Adrenal gland (tissue), 9 donors: ENCODE measurements at regions not wholly inside any gene's neighbourhood (a gene's known extent, or its start where the extent isn't known, plus 50 kb on each side); places are given as distances from the start of the nearest gene placed in this dataset.

ENCODE experiments used
- DNase-seq, 7 donors: peaks; one replicate each; pipeline ENCODE4 v3.0.0-alpha.2; 2019 to 2020
- H3K27ac ChIP-seq, 5 donors: fragments of 200-600 bp; sonication (generic) in 4 of 5; 1 replicate in 3 of 5; 2 replicates in 2 of 5; pipeline versions ENCODE4 v1.5.1 to v1.8.0; 2016 to 2020; ENCODE audit warnings: mild to moderate bottlenecking in 1 of 5
- H3K27me3 ChIP-seq: fragments of 200-600 bp; 2 replicates; pipeline ENCODE4 v1.8.0; 2021
- H3K36me3 ChIP-seq, 2 donors: fragments of 200-600 bp; replicated peaks in 1 of 2; 1 replicate in 1 of 2; 2 replicates in 1 of 2; pipeline versions ENCODE4 v1.5.1 to v1.8.0; 2018 to 2022
- H3K4me1 ChIP-seq, 2 donors: fragments of 200-600 bp; replicated peaks in 1 of 2; 1 replicate in 1 of 2; 2 replicates in 1 of 2; pipeline versions ENCODE4 v1.5.1 to v1.8.0; 2018 to 2021
- H3K4me3 ChIP-seq, 4 donors: fragments of 200-600 bp; sonication (generic) in 3 of 4; one replicate each; pipeline ENCODE4 v1.5.1; 2016 to 2018
- H3K9me3 ChIP-seq, 3 donors: fragments of 200-600 bp; sonication (generic) in 1 of 3; replicated peaks in 1 of 3; 1 replicate in 2 of 3; 2 replicates in 1 of 3; pipeline versions ENCODE4 v1.5.1 to v1.8.0; 2016 to 2021
- CTCF ChIP-seq, 6 experiments: fragments of 450-650 bp in 4 of 6; fragments of 200-600 bp in 2 of 6; sonication (generic) in 1 of 6; IDR thresholded peaks; 1 replicate in 5 of 6; 2 replicates in 1 of 6; pipeline versions ENCODE4 v1.5.1 to v1.8.0; 2016 to 2021; ENCODE audit warnings: antibody characterized with exemption in 6 of 6, mild to moderate bottlenecking in 2 of 6, moderate library complexity in 1 of 6
- POLR2A ChIP-seq, 2 donors: fragments of 450-650 bp; IDR thresholded peaks; one replicate each; pipeline ENCODE4 v1.6.1; 2017; ENCODE audit warnings: antibody characterized with exemption in 2 of 2, mild to moderate bottlenecking in 2 of 2, moderate library complexity in 1 of 2
- WGBS, 4 donors: extraction: QIAGEN DNeasy Blood & Tissue Kit in 2 of 4; methylation state at CpG; one replicate each; pipeline versions ENCODE4 v1.1.5 to v1.1.7; 2013 to 2017; 5-methylcytosine and 5-hydroxymethylcytosine counted together
- intact Hi-C, 2 donors: fragments of 100-400 bp; cut with DNase I; formaldehyde crosslinking; loops; one replicate each; pipeline versions ENCODE4 v1.14.1 to v1.15.0; 2022 to 2023
- donor health status: healthy with polysubstance abuse.
- donor health status: Bipolar disorder and iron deficiency.
- donor health status: DM: yes; HTN: yes; CAD: no.
- donor health status: DM: no; HTN: no; CAD: no.
- donor health status: DM: no; HTN: no; CAD: no.

GRCh38 chr7:52254396-52255010, 780.9 kb upstream of the POM121L12 start:
- no peak for DNase-seq
- Histone ChIP-seq H3K27me3 (no peaks in the 10 kb centered on the region), H3K9me3 (no peaks in the 10 kb centered on the region), H3K27ac (no peak overlapping the region), H3K4me1 (no peaks in the 10 kb centered on the region), H3K36me3 (no peaks in the 10 kb centered on the region), H3K4me3 (no peak overlapping the region)
- TF ChIP-seq CTCF (IDR thresholded peaks at IDR 0.05) (no peak), POLR2A (IDR thresholded peaks at IDR 0.05) (no peak)
- 53 to 68% (median 62%) methylated on average over 4 of the region's 4 CpGs for WGBS, 4 donors
- intact Hi-C loops: no loop called here

- no peaks in the 10 kb centered on the region for H3K4me1 ChIP-seq
- H3K27me3 ChIP-seq: no peaks in the 10 kb centered on the region
- DNase-seq: no peak
- WGBS, 4 donors: 65 to 81% (median 69%) methylated on average over 5 of the region's 5 CpGs
- H3K27ac ChIP-seq: no peak overlapping the region
- TF ChIP-seq CTCF (IDR thresholded peaks at IDR 0.05): no peak
- TF ChIP-seq POLR2A (IDR thresholded peaks at IDR 0.05): no peak
- no peaks in the 10 kb centered on the region for H3K9me3 ChIP-seq
- intact Hi-C loops: no loop called here
- H3K4me3 ChIP-seq: no peak overlapping the region
- H3K36me3 ChIP-seq: no peaks in the 10 kb centered on the region
Measured at GRCh38 chr7:52253953-52254352, 781.5 kb upstream of the POM121L12 start.

GRCh38 chr7:52249741-52250140, 785.7 kb upstream of the POM121L12 start:
- Histone ChIP-seq H3K4me3 (no peak overlapping the region), H3K4me1 (no peaks in the 10 kb centered on the region), H3K27ac (no peak overlapping the region), H3K9me3 (no peaks in the 10 kb centered on the region), H3K36me3 (no peaks in the 10 kb centered on the region), H3K27me3 (no peaks in the 10 kb centered on the region)
- intact Hi-C loops: no loop called here
- DNase-seq: no peak
- 55 to 77% (median 65%) methylated on average over 6 of the region's 6 CpGs for WGBS, 4 donors
- TF ChIP-seq CTCF (IDR thresholded peaks at IDR 0.05): no peak
- TF ChIP-seq POLR2A (IDR thresholded peaks at IDR 0.05): no peak

- H3K4me1 ChIP-seq: no peaks in the 10 kb centered on the region
- H3K27ac ChIP-seq: no peak overlapping the region
- 71 to 93% (median 79%) methylated on average over 4 of the region's 4 CpGs for WGBS, 4 donors
- no peaks in the 10 kb centered on the region for H3K27me3 ChIP-seq
- no peaks in the 10 kb centered on the region for H3K9me3 ChIP-seq
- intact Hi-C loops: no loop called here
- no peaks in the 10 kb centered on the region for H3K36me3 ChIP-seq
- no peak for TF ChIP-seq CTCF (IDR thresholded peaks at IDR 0.05)
- no peak for TF ChIP-seq POLR2A (IDR thresholded peaks at IDR 0.05)
- DNase-seq: no peak
- H3K4me3 ChIP-seq: no peak overlapping the region
Measured at GRCh38 chr7:52247518-52247917, 787.9 kb upstream of the POM121L12 start.
